Skeletal muscle tissue (tissue), 3 donors: ENCODE measurements at regions not wholly inside any gene's neighbourhood (a gene's known extent, or its start where the extent isn't known, plus 50 kb on each side); places are given as distances from the start of the nearest gene placed in this dataset.

ENCODE experiments used
- H3K27ac ChIP-seq: one replicate; pipeline ENCODE4 v1.7.0; 2013; ENCODE audit warnings: mild to moderate bottlenecking, low read depth, low read length, inconsistent platforms
- H3K27me3 ChIP-seq, 3 donors: one replicate each; pipeline ENCODE4 v1.7.0; 2013; ENCODE audit warnings: low read length in 3 of 3; ENCODE audit not compliant: control insufficient read depth in 3 of 3, insufficient read depth in 3 of 3
- H3K36me3 ChIP-seq, 3 donors: one replicate each; pipeline ENCODE4 v1.7.0; 2013; ENCODE audit warnings: low read length in 3 of 3; ENCODE audit not compliant: control insufficient read depth in 3 of 3, insufficient read depth in 3 of 3
- H3K4me1 ChIP-seq, 3 donors: one replicate each; pipeline ENCODE4 v1.7.0; 2013; ENCODE audit warnings: low read length in 3 of 3, mild to moderate bottlenecking in 3 of 3; ENCODE audit not compliant: control insufficient read depth in 3 of 3, insufficient read depth in 3 of 3
- H3K4me3 ChIP-seq, 3 donors: one replicate each; pipeline ENCODE4 v1.7.0; 2013; ENCODE audit warnings: low read length in 3 of 3
- H3K9ac ChIP-seq, 3 donors: one replicate each; pipeline ENCODE4 v1.7.0; 2013; ENCODE audit warnings: low read length in 3 of 3, mild to moderate bottlenecking in 3 of 3, moderate library complexity in 2 of 3, low read depth in 1 of 3
- H3K9me3 ChIP-seq, 3 donors: one replicate each; pipeline ENCODE4 v1.7.0; 2013; ENCODE audit warnings: low read length in 3 of 3; ENCODE audit not compliant: control insufficient read depth in 3 of 3
- donor health status: Osteomylitis.

- Histone ChIP-seq H3K36me3 (no peaks in the 10 kb centered on the region), H3K4me1 (no peaks in the 10 kb centered on the region), H3K9ac (no peak overlapping the region), H3K4me3 (no peak overlapping the region), H3K9me3 (peaks cover 0 to 4% (median 2%) of the 10 kb centered on the region in 3 donors), H3K27ac (no peak overlapping the region), H3K27me3 (peaks cover 0 to 12% (median 0%) of the 10 kb centered on the region in 3 donors)
Measured at GRCh38 chr22:48323746-48324145, 1503.9 kb downstream of the BRD1 start.

- H3K27ac ChIP-seq, result no peak overlapping the region
- H3K4me1 ChIP-seq, result no peaks in the 10 kb centered on the region
- no peak overlapping the region for H3K4me3 ChIP-seq
- peaks cover 0 to 13% (median 0%) of the 10 kb centered on the region in 3 donors for H3K27me3 ChIP-seq
- H3K36me3 ChIP-seq, result no peaks in the 10 kb centered on the region
- H3K9ac ChIP-seq, result no peak overlapping the region
- H3K9me3 ChIP-seq, result peaks cover 0 to 2% (median 0%) of the 10 kb centered on the region in 3 donors
Measured at GRCh38 chr22:48322907-48323306, 1504.8 kb downstream of the BRD1 start.

GRCh38 chr22:48321986-48322545 lies 1505.6 kb downstream of the BRD1 start:
- Histone ChIP-seq H3K27ac (no peak overlapping the region), H3K9ac (no peak overlapping the region), H3K4me3 (no peak overlapping the region), H3K9me3 (peaks cover 0 to 2% (median 0%) of the 10 kb centered on the region in 3 donors), H3K27me3 (peaks cover 0 to 13% (median 0%) of the 10 kb centered on the region in 3 donors), H3K4me1 (no peaks in the 10 kb centered on the region), H3K36me3 (no peaks in the 10 kb centered on the region)

- no peak overlapping the region for H3K27ac ChIP-seq
- no peak overlapping the region for H3K4me3 ChIP-seq
- peaks cover 0 to 2% (median 0%) of the 10 kb centered on the region in 3 donors for H3K9me3 ChIP-seq
- no peaks in the 10 kb centered on the region for H3K36me3 ChIP-seq
- H3K4me1 ChIP-seq, result no peaks in the 10 kb centered on the region
- H3K27me3 ChIP-seq, result peaks cover 0 to 16% (median 2%) of the 10 kb centered on the region in 3 donors
- H3K9ac ChIP-seq, result no peak overlapping the region
Measured at GRCh38 chr22:48320683-48321451, 1506.8 kb downstream of the BRD1 start.

DNA sequence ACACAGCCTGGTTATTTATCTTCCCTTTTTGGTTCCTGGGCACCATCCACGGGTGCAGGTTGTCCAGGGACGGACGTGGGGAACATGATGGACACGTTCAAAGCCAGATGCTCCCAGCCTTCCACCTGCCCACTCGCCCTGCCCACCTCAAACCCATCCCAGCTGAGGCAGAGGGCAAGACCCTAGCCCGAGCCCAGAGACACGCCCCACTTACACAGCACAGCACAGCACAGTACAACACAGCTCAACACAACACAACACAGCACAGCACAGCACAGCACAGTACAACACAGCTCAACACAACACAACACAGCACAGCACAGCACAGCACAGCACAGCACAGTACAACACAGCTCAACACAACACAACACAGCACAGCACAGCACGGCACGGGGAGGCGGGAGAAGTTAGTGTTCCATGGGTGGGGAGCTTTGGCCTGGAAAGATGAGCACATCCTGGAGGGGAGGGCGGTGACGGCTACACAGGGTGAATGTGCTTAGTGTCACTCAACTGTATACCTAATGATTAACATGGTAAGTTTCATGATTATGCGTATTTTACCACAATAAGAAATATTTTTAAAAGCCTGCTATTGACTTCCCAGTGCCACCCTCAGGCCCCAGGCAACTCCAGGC lies 1507.5 kb downstream of the BRD1 start:
- H3K27ac ChIP-seq, result no peak overlapping the region
- no peak overlapping the region for H3K9ac ChIP-seq
- no peak overlapping the region for H3K4me3 ChIP-seq
- H3K4me1 ChIP-seq, result no peaks in the 10 kb centered on the region
- H3K9me3 ChIP-seq, result peaks cover 0 to 2% (median 0%) of the 10 kb centered on the region in 3 donors
- H3K36me3 ChIP-seq, result no peaks in the 10 kb centered on the region
- peaks cover 2 to 16% (median 2%) of the 10 kb centered on the region in 3 donors for H3K27me3 ChIP-seq

DNA sequence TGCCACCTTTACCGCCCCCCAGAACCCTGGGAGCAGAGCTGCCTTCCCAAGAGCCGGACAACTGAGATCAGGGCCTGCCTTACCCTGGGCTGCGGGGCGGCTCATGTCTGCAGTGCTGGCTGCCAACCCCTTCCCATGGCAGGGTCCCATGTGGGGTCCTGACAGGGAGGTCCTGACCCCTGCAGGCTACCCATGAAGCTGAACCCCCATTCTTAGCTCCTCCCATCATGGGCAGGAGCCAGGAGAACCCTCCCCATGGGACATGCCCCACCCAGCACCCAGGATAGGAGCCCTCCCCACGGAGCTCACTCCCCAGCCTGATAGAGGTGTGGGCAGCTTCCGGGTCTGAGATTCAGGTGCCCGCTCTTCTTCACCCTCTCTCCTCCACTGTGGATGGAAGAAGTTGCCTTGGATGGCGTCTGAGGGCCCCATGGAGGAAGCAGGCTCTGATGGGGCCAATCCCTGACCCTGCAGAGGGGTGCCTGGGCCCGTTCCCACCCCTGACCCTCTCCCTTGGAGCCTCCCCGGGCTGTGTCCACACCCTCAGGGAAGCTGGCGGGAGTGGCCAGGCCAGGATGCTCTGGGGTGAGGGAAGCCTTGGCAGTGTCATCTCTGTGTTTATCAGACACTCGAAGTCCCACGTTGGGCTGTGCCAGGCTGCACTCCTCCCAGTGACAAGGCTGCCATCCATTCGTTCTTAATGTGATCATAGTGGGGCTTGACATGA lies 1508.2 kb downstream of the BRD1 start:
- no peak overlapping the region for H3K4me3 ChIP-seq
- H3K9me3 ChIP-seq, result no peaks in the 10 kb centered on the region
- peaks cover 2 to 16% (median 3%) of the 10 kb centered on the region in 3 donors for H3K27me3 ChIP-seq
- no peaks in the 10 kb centered on the region for H3K4me1 ChIP-seq
- no peak overlapping the region for H3K27ac ChIP-seq
- no peak overlapping the region for H3K9ac ChIP-seq
- no peaks in the 10 kb centered on the region for H3K36me3 ChIP-seq

- no peak overlapping the region for H3K27ac ChIP-seq
- H3K9me3 ChIP-seq, result no peaks in the 10 kb centered on the region
- H3K4me1 ChIP-seq, result no peaks in the 10 kb centered on the region
- no peak overlapping the region for H3K9ac ChIP-seq
- peaks cover 2 to 16% (median 3%) of the 10 kb centered on the region in 3 donors for H3K27me3 ChIP-seq
- H3K36me3 ChIP-seq, result no peaks in the 10 kb centered on the region
- H3K4me3 ChIP-seq, result no peak overlapping the region
Measured at GRCh38 chr22:48318575-48319320, 1508.9 kb downstream of the BRD1 start.

DNA sequence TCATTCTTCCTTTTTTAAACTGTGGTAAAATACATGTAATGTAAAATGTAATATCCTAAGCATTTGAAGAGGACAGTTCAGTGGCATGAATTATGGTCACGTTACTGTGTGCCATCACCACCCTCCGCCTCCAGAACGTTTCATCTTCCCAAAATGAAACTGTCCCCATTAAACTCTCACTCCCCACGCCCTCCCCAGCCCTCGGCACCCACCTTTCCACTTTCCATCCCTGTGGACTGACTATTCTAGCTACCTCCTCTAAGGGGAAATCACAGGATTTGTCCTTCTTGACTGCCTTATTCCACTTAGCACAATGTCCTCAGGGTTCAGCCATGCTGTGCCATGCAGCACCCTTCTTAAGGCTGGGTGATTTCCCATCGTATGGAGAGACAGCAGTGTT lies 1509.5 kb downstream of the BRD1 start:
- H3K27me3 ChIP-seq, result peaks cover 2 to 16% (median 3%) of the 10 kb centered on the region in 3 donors
- no peak overlapping the region for H3K27ac ChIP-seq
- no peak overlapping the region for H3K9ac ChIP-seq
- no peak overlapping the region for H3K4me3 ChIP-seq
- H3K4me1 ChIP-seq, result no peaks in the 10 kb centered on the region
- no peaks in the 10 kb centered on the region for H3K36me3 ChIP-seq
- no peaks in the 10 kb centered on the region for H3K9me3 ChIP-seq
